ENCODE measurements at regions not wholly inside any gene's neighbourhood (a gene's known extent, or its start where the extent isn't known, plus 50 kb on each side); places are given as distances from the start of the nearest gene placed in this dataset.

GRCh38 chrX:110914281-110914680 lies 118.7 kb upstream of the CHRDL1 start:
- TF ChIP-seq CEBPB (IDR thresholded peaks at IDR 0.05) (no peak), RAD21 (IDR thresholded peaks at IDR 0.05; ENCODE audit: low read depth) (no peak), EP300 (IDR thresholded peaks at IDR 0.05; ENCODE audit: borderline replicate concordance) (no peak), EGR1 (IDR thresholded peaks at IDR 0.05) (no peak), TAF1 (IDR thresholded peaks at IDR 0.05; ENCODE audit: low read depth) (no peak), REST (IDR thresholded peaks at IDR 0.05; ENCODE audit: low read depth) (no peak), MAX (IDR thresholded peaks at IDR 0.05) (no peak), YY1 (IDR thresholded peaks at IDR 0.05; ENCODE audit: low read depth) (no peak), CREB1 (IDR thresholded peaks at IDR 0.05; ENCODE audit: low read depth) (no peak), ZBTB7A (IDR thresholded peaks at IDR 0.05; ENCODE audit: low read depth) (no peak)

Measured in Ishikawa (cell line).